Gastrocnemius medialis (tissue), 4 donors: ENCODE measurements at regions not wholly inside any gene's neighbourhood (a gene's known extent, or its start where the extent isn't known, plus 50 kb on each side); places are given as distances from the start of the nearest gene placed in this dataset.

Experiments used
- ATAC-seq, 2 donors: fragments of 150-250 bp; one replicate each; pipeline ENCODE4 v1.9.1; 2016
- DNase-seq, 2 donors: peaks; one replicate each; pipeline ENCODE4 v3.0.0-alpha.2; 2019
- H3K27ac ChIP-seq, 4 donors: fragments of 200-600 bp; sonication (generic); 1 replicate in 1 of 4; 2 replicates in 3 of 4; pipeline ENCODE4 v1.5.1; 2016 to 2018; ENCODE audit warnings: mild to moderate bottlenecking in 2 of 4, moderate library complexity in 1 of 4
- H3K27me3 ChIP-seq, 3 donors: fragments of 200-600 bp; sonication (generic) in 2 of 3; 1 replicate in 1 of 3; 2 replicates in 2 of 3; pipeline versions ENCODE4 v1.5.1 to v1.6.0; 2016 to 2019; ENCODE audit warnings: mild to moderate bottlenecking in 1 of 3, moderate library complexity in 1 of 3
- H3K36me3 ChIP-seq, 2 donors: fragments of 200-600 bp; sonication (generic) in 1 of 2; one replicate each; pipeline ENCODE4 v1.5.1; 2017 to 2018
- H3K4me1 ChIP-seq, 2 donors: fragments of 200-600 bp; sonication (generic) in 1 of 2; one replicate each; pipeline ENCODE4 v1.5.1; 2016 to 2017; ENCODE audit warnings: mild to moderate bottlenecking in 2 of 2
- H3K4me3 ChIP-seq, 4 donors: fragments of 200-600 bp; sonication (generic) in 3 of 4; 1 replicate in 1 of 4; 2 replicates in 3 of 4; pipeline ENCODE4 v1.5.1; 2016 to 2019; ENCODE audit warnings: mild to moderate bottlenecking in 2 of 4
- H3K9me3 ChIP-seq, 3 donors: fragments of 200-600 bp; sonication (generic) in 2 of 3; 1 replicate in 1 of 3; 2 replicates in 2 of 3; pipeline ENCODE4 v1.5.1; 2016 to 2019
- POLR2A ChIP-seq, 2 donors: fragments of 450-650 bp; IDR thresholded peaks; one replicate each; pipeline ENCODE4 v1.6.1; 2017; ENCODE audit warnings: antibody characterized with exemption in 2 of 2, mild to moderate bottlenecking in 2 of 2, moderate library complexity in 2 of 2
- in situ Hi-C, 4 donors: fragments of 200-750 bp; cut with MboI; loops; one replicate each; pipeline versions ENCODE4 v1.15.0 to v1.8.0; 2017; ENCODE audit warnings: low sequenced_read_pairs in 4 of 4
- intact Hi-C: fragments of 100-400 bp; cut with DNase I; formaldehyde crosslinking; loops from one replicate; pipeline ENCODE4 v1.15.1; 2023; ENCODE audit warnings: low total_unique reads
- TF ChIP-seq, protein P1 (sequence below), 5 experiments: fragments of 450-650 bp in 3 of 5; fragments of 200-600 bp in 2 of 5; sonication (generic) in 2 of 5; IDR thresholded peaks in 4 of 5; conservative IDR thresholded peaks in 1 of 5; 1 replicate in 4 of 5; 2 replicates in 1 of 5; pipeline ENCODE4 v1.5.1; 2016 to 2019; ENCODE audit warnings: antibody characterized with exemption in 5 of 5, mild to moderate bottlenecking in 3 of 5, moderate library complexity in 3 of 5

GRCh38 chr6:48325701-48326100 is 214.7 kb upstream of the PTCHD4 start:
- ATAC-seq (no peak), DNase-seq (no peak)
- intact Hi-C loops = no loop called here
- Histone ChIP-seq H3K9me3 (no peaks in the 10 kb centered on the region), H3K4me3 (no peak overlapping the region), H3K4me1 (no peaks in the 10 kb centered on the region), H3K27ac (no peak overlapping the region), H3K36me3 (no peaks in the 10 kb centered on the region), H3K27me3 (no peaks in the 10 kb centered on the region)
- in situ Hi-C loops = no loop called here
- TF ChIP-seq, protein P1, sequence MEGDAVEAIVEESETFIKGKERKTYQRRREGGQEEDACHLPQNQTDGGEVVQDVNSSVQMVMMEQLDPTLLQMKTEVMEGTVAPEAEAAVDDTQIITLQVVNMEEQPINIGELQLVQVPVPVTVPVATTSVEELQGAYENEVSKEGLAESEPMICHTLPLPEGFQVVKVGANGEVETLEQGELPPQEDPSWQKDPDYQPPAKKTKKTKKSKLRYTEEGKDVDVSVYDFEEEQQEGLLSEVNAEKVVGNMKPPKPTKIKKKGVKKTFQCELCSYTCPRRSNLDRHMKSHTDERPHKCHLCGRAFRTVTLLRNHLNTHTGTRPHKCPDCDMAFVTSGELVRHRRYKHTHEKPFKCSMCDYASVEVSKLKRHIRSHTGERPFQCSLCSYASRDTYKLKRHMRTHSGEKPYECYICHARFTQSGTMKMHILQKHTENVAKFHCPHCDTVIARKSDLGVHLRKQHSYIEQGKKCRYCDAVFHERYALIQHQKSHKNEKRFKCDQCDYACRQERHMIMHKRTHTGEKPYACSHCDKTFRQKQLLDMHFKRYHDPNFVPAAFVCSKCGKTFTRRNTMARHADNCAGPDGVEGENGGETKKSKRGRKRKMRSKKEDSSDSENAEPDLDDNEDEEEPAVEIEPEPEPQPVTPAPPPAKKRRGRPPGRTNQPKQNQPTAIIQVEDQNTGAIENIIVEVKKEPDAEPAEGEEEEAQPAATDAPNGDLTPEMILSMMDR (IDR thresholded peaks at IDR 0.05 in 4 of 5, conservative IDR thresholded peaks at IDR 0.05 in 1 of 5) = no peak

DNA sequence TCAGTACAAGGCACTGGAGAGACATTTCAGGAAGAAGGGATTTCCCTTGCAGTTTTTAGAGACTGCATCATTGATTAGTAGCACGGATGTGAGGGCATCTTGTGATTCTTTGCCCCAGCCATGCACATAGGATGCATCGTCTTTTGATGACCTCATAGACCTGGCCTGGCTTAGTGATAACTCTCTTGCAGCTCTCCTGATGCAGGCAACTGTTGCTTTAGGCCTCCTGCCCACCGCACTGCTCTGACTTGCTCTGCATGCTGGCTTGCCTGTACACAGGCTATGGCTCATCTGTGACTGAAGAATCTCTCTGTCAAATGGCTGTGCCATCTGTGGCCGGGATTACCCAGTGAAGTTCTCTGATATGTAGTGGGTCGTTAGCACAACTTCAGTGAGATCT is 207.7 kb upstream of the PTCHD4 start:
- Histone ChIP-seq H3K4me3 (no peak overlapping the region), H3K27me3 (no peaks in the 10 kb centered on the region), H3K4me1 (no peaks in the 10 kb centered on the region), H3K27ac (no peak overlapping the region), H3K9me3 (no peaks in the 10 kb centered on the region), H3K36me3 (no peaks in the 10 kb centered on the region)
- in situ Hi-C loops (no loop called here), intact Hi-C loops (no loop called here)
- no peak for ATAC-seq
- TF ChIP-seq, protein P1 (IDR thresholded peaks at IDR 0.05 in 4 of 5, conservative IDR thresholded peaks at IDR 0.05 in 1 of 5) = no peak
- DNase-seq = no peak

DNA sequence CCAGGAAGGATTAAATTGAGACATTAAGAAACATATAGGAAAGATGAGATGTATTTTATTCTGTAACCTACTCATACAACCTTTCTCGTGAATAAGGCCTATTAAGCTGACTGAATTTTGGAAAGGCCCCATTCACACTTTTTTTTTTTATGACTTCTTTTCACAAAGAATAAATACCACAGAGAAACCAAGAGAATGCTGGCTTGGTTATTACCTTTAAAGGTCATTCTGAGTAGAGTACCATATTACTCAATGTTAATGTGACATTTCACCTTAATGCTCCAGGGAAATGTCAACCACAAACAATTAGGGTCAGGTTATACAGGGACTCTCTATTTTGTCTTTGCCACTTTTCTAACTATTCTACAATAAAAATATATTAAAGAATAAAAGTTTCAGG is 204.9 kb upstream of the PTCHD4 start:
- in situ Hi-C loops = no loop called here
- Histone ChIP-seq H3K4me3 (no peak overlapping the region), H3K4me1 (no peaks in the 10 kb centered on the region), H3K27me3 (no peaks in the 10 kb centered on the region), H3K27ac (no peak overlapping the region), H3K36me3 (no peaks in the 10 kb centered on the region), H3K9me3 (no peaks in the 10 kb centered on the region)
- intact Hi-C loops = no loop called here
- DNase-seq (no peak), ATAC-seq (no peak)
- TF ChIP-seq, protein P1 (IDR thresholded peaks at IDR 0.05 in 4 of 5, conservative IDR thresholded peaks at IDR 0.05 in 1 of 5) = no peak
- no peak for TF ChIP-seq POLR2A (IDR thresholded peaks at IDR 0.05)

- no peak for DNase-seq
These were observed 204.2 kb upstream of the PTCHD4 start for GRCh38 chr6:48315051-48315719.

GRCh38 chr6:48311301-48311700 is 200.3 kb upstream of the PTCHD4 start:
- no peaks in the 10 kb centered on the region for H3K4me1 ChIP-seq
- in situ Hi-C loops (no loop called here), intact Hi-C loops (no loop called here)
- H3K4me3 ChIP-seq = no peak overlapping the region
- ATAC-seq (no peak), DNase-seq (no peak)
- TF ChIP-seq, protein P1 (IDR thresholded peaks at IDR 0.05 in 4 of 5, conservative IDR thresholded peaks at IDR 0.05 in 1 of 5) = no peak
- TF ChIP-seq POLR2A (IDR thresholded peaks at IDR 0.05) = no peak
- no peaks in the 10 kb centered on the region for H3K27me3 ChIP-seq
- H3K9me3 ChIP-seq = no peaks in the 10 kb centered on the region
- H3K27ac ChIP-seq = no peak overlapping the region
- no peaks in the 10 kb centered on the region for H3K36me3 ChIP-seq

More at GRCh38 chr6:48315051-48315719, 204.2 kb upstream of the PTCHD4 start:
- Histone ChIP-seq H3K27ac (no peak overlapping the region), H3K4me3 (no peak overlapping the region), H3K4me1 (no peaks in the 10 kb centered on the region), H3K9me3 (no peaks in the 10 kb centered on the region), H3K27me3 (no peaks in the 10 kb centered on the region), H3K36me3 (no peaks in the 10 kb centered on the region)
- no peak for ATAC-seq
- intact Hi-C loops = no loop called here
- no peak for TF ChIP-seq POLR2A (IDR thresholded peaks at IDR 0.05)
- in situ Hi-C loops = no loop called here
